Transverse colon (tissue), 4 donors: ENCODE measurements at regions not wholly inside any gene's neighbourhood (a gene's known extent, or its start where the extent isn't known, plus 50 kb on each side); places are given as distances from the start of the nearest gene placed in this dataset.

Source experiments
- CTCF ChIP-seq, 5 experiments: fragments of 200-600 bp in 3 of 5; fragments of 450-650 bp in 2 of 5; sonication (generic) in 3 of 5; IDR thresholded peaks; 1 replicate in 2 of 5; 2 replicates in 3 of 5; pipeline ENCODE4 v1.5.1; 2016 to 2017; ENCODE audit warnings: antibody characterized with exemption in 5 of 5, inconsistent platforms in 3 of 5, mild to moderate bottlenecking in 2 of 5, moderate library complexity in 1 of 5
- EP300 ChIP-seq: sonication (generic); formaldehyde crosslinking; IDR thresholded peaks from one replicate; pipeline ENCODE4 v1.6.1; 2017; ENCODE audit warnings: antibody characterized with exemption, low read depth
- POLR2A ChIP-seq: fragments of 450-650 bp; IDR thresholded peaks from one replicate; pipeline ENCODE4 v1.6.1; 2016; ENCODE audit warnings: antibody characterized with exemption, mild to moderate bottlenecking, moderate library complexity
- POLR2AphosphoS5 ChIP-seq, 3 donors: sonication (generic); formaldehyde crosslinking; IDR thresholded peaks; one replicate each; pipeline ENCODE4 v1.6.1; 2016; ENCODE audit warnings: antibody characterized with exemption in 3 of 3

- no peak for TF ChIP-seq CTCF (IDR thresholded peaks at IDR 0.05)
- no peak for TF ChIP-seq EP300
- no peak for TF ChIP-seq POLR2AphosphoS5 (IDR thresholded peaks at IDR 0.05)
- no peak for TF ChIP-seq POLR2A
Observed at GRCh38 chr1:99385852-99386251, 121.6 kb downstream of the PLPPR4 start.
